ENCODE measurements at regions not wholly inside any gene's neighbourhood (a gene's known extent, or its start where the extent isn't known, plus 50 kb on each side); places are given as distances from the start of the nearest gene placed in this dataset.
"Not testable (repeated sequence)": the region's sequence is repeated elsewhere in the genome, so short reads cannot be mapped to it uniquely, and the experiment has no call there.

DNA sequence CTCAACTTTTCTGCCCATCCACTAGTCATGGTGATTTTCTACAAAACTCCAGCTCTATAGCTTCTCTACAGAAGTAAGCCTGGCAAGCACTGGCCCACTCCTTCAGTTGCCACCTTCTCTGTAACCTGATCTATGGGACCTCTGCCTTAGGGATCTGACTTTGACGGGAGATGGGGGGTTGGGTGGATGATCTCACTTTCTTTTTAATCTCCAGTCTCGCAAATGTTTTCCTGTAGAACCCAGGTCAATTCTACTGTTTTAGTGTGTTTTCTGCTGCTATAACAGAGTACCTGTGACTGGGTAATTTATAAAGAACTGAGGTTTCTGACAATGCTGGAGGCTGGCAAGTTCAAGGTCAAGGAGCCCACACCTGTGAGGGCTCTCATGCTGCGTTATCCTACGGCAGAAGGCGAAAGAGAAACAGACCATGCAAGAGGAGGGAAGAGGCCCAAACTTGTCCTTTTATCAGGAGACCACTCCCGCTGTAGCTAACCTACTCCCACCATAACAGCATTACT lies 189.9 kb upstream of the THRB start:
- DNase-seq: no peak

- peak in 2 of 3 donors; percentile 15 to 44 for DNase-seq
Measured at GRCh38 chr3:24686808-24687207, 192.2 kb upstream of the THRB start.

DNA sequence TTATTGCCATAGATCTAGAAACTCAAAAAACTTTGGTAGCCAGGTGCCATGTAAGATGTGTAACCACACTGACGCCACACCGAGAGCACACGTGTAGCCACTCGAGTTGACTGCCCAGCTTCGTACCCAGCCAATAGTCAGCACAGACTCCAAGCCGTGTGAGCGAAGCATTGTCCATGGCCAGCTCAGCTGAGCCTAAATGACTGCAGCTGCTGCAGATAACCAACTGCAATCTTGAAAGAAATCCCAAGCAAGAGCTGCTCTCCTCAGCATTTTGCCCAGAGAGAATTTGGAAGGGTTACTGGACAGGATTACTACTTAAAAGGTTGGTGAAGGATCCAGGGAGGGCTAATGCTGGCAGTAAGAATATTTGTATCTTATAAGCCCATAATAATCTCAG lies 193.0 kb upstream of the THRB start:
- no peak for DNase-seq

DNA sequence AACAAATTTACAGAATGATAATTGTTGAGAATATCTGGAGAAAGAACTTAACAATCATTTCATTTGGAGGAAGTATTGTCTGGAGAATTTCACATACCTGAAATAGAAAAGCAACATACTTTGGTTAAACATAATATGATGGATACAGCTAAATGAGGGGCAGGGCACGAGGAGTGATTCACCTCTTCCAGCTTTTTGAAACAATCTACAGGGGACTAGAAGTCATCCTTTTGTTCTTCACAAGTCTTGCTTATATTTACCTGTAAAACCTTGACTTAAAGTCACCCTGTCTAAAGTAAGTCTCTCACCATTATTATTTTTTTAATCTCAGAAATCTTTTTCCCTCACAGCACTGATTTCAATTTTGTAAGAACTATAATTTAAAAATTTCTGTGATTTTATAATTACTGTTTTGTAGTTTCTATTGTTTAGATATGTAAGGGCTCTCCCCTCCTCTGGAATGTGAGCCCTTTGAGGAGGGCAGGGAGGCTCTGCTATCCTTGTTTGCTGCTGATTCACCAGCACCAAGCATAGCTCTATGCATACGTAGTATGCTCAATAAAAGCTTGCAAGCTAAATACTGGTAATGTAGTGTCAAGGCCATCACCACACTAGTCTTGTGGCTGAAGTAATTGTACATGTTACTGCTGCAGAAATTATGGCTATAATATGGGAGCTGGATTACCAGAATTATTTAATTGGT lies 193.9 kb upstream of the THRB start:
- no peak for DNase-seq

GRCh38 chr3:24689353-24689752 lies 194.7 kb upstream of the THRB start:
- no peak for DNase-seq

- no peak for DNase-seq
Measured at GRCh38 chr3:24690777-24691176, 196.1 kb upstream of the THRB start.

- not testable (repeated sequence) for DNase-seq
Measured at GRCh38 chr3:24699078-24699477, 204.4 kb upstream of the THRB start.

- peak in 2 of 3 donors; percentile 22 to 44 for DNase-seq
Measured at GRCh38 chr3:24704496-24704895, 209.8 kb upstream of the THRB start.

DNA sequence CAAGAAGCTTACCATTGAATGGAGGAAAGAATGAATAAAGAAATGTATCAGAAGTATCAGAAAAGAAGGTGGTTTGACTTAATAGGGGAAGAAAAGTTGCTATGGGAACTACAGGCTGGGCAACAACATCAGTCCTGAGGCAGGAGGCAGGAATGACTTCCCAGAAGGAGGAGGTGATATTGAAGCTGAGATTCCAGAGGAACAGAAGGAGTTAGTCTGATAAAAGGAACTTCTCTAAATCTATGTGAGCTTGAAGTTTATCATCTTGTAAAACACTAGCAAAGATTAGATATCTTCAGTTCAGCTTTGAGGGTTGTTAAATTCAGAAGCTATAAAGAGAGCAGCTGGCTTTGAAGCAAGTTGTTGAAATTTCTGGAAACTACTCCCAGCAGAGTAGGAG lies 213.3 kb upstream of the THRB start:
- DNase-seq: no peak

DNA sequence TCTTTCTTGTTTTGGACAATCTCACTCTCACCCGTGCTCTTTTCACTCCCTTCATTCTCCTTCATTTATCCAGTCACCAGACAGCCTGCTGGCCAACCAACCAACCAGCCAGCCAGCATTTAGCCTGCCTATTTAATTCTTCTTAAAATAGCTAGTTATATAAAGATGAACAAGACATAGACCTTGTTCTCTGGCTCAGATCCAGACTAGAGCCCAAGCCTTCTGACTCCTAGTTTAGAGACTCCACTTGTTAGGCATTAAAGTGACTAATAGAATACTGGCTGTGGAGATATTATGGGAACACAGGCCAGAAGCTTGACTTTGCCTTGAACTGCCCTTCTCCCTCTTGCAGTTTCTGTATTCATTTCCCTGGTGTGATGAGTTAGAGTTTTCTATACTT lies 215.3 kb upstream of the THRB start:
- DNase-seq: peak in 2 of 3 donors; percentile 23 to 62

DNA sequence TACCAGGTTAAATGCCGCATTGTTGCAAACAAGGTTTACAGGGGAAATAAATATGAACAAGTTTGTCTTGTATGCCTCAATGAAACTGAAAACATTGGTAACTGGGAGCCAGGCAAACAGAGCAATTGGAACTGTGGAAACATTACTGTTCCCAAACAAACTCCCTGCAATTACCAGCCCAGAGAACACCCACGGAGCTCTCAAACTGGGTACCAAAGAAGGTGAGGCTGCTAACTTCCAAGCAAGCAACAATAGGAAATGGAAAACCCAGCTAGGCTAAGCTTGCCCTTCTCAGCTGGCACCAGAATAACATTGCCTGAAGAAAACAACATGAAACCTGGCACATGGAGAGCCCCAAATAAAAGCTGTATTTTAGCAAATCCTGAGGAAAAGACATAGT lies 218.9 kb upstream of the THRB start:
- DNase-seq: no peak

- DNase-seq: peak in 2 of 3 donors; percentile 2 to 49
Measured at GRCh38 chr3:24714436-24714835, 219.8 kb upstream of the THRB start.

DNA sequence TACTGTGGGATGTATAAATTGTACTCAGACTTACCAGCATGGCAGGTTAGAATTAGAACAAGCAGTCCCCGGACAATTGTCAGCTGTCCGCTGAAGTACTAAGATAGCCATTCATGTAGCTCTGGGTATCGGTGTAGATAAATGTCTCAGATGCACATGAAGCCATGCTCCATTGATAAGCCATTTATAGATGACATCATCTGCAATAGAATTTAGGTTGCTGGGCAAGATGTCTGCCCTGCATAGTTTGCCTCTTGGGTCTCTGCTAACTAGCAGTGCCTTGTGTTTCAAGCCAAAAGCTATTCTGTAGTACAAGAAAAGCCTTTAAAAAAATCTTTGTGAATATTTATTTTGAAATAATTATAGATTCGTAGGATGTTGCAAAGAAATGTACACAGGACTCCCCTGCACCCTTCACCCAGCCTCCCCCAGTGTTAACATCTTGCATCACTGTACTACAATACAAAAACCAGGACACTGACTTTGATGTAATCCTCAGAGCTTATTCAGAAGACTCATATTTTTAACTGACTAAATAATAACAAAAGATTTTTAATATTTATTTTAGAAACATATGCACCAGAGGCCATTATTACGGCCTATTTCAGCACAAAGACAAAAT lies 220.6 kb upstream of the THRB start:
- no peak for DNase-seq

DNA sequence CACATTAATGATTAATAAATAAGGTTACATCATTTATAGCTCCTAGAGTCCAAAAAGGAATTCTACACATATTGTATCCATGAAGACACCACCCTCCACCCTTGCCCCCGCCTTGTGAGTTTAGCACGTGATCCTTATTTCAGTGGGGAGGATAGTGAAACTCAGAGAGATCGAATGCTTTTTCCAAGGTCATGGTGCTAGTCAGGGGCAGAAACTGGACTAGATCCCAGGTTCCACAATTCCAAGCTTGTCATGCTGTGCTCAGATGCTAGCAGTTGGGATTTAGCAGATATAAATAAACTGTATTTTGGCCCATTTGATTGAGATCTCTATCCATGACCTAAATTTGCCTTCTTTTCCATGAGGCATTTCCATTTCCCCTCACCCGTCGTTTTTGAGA lies 227.4 kb upstream of the THRB start:
- DNase-seq: peak in 1 of 3 donors; percentile 29

DNA sequence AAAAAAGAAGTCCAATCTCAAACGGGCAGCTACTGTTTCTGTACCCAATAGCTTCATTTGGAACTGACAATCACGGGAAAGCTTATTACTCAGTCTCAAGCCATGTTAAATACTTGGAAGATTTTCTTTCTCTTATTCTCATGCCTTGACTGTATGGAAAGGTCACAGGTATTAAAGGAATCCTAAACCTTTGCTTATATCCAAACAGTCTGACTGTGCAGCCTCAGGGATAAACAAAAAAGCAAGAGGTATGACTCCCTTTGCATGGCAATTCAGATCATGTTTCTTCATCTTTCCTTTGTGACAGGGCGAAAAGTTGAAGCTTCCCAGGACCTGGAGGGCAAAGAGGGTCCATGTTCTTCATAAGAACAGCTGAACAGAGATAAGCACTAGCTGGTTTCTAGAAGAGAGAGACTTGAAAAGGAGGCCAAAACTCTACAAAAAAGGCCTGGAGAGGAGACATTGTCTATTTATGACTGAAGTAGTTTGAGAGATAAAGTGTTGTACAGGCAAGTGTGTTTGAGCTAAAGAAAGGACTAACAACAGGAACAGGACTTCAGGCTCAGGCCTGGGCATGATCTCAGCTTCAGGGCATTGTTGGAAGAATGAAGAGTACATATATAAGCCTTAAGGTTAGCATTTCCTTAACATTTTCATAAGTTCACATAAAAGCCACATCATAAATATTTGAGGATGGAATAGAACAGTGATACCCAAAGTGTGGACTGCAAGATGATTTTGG lies 231.0 kb upstream of the THRB start:
- DNase-seq: no peak

DNA sequence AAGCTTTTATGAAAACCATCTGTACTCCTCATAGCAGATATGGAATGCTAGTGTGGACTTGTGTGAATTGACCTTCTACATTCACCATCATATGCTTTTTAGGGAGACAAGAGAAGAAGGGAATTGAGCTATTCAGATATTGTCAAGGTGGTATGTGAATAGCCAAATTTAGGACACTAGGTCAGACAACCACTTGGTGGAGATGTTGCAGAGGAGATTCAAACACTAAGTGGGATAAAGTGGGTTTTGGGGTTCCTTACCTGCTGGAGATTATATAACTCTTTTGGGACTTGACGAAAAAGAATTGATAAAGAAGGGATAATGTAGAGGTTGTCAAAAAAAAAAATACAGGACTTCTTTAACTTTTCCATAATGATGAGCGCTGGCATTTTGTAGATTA lies 231.8 kb upstream of the THRB start:
- DNase-seq: no peak

DNA sequence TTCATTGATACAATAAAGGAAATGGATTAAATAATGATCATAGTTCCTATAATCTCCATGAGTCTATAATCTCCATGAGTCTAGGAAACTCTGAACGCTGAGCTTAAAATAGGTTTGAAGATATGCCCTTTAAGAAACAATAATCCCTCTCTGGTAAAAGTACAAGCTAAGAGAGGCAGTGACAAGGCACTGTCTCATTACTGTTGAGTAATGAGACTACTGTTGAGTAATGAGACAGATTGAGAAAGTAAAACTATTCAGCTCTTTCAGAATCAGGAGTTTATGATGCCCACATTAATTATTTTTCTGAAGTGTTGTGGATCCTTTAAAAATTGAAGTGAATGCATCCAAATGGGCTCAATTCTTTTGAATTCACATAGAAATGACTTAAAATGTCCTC lies 235.5 kb upstream of the THRB start:
- DNase-seq: no peak

GRCh38 chr3:24734019-24734418 lies 239.4 kb upstream of the THRB start:
- DNase-seq: no peak

GRCh38 chr3:24736701-24737100 lies 242.1 kb upstream of the THRB start:
- peak; percentile 25 to 80 (median 48) for DNase-seq

DNA sequence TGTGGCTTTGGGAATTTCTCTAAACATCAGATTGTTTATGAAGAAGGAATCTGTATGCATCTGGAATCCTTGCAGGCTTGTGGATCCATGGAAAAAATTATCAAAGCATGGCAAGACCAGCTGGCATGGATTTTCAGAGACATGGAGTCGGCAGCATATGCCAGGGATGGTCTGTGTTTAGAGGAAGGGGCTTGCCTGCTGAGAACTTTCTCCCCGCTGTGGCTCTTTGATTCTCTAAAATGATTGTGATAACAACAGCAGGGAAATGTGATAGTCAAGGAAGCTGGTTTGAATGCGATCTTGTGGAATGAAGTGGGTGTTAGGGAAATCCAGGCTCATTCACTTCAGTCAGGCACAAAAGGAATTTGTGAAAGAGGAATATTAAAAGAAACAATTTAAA lies 245.7 kb upstream of the THRB start:
- peak in 1 of 3 donors; percentile 8 for DNase-seq

GRCh38 chr3:24741506-24741905 lies 246.9 kb upstream of the THRB start:
- no peak for DNase-seq

DNA sequence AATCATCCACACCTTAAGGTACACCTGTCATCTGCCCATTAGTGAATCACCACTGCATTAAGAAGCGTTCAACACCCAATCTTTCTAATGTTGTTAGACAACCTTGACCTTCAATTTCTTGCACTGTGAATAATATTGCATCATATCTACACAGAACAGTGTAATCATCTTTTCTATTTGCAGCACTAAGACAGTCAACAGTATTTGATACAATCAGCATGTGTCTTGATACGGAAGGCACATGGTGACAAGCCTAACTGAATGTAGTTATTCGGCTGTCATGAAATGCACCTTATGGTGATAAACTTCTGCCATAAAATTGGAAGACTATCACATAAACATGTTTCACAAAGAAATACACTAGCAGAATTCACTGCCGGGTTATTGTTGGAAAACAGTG lies 253.9 kb upstream of the THRB start:
- no peak for DNase-seq

DNA sequence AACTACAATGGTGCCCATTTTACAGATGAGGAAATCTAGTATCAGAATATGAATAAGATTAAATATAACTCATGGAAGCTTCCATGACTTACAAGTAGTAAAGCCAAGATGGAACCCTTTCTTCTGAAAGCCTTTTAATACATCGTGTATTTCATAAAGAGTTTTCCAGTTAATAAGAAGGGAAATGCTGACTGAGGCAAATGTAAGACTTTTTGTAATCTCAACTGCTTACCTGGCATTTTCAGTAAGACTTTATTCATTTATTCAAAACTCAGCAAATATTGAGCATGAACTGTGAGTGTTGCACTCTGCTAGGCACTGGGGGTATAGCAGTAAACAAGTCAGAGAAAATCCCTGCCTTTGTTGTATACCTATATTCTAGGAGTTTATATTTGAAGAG lies 256.4 kb upstream of the THRB start:
- DNase-seq: no peak

All from muscle of back (tissue), 3 donors.